GM23248 (cell line): ENCODE measurements at regions not wholly inside any gene's neighbourhood (a gene's known extent, or its start where the extent isn't known, plus 50 kb on each side); places are given as distances from the start of the nearest gene placed in this dataset.

Experiments used
- EZH2 ChIP-seq: fragments of 200-600 bp; sonication (generic); IDR thresholded peaks from 2 replicates; pipeline ENCODE4 v1.6.1; 2018; ENCODE audit warnings: antibody characterized with exemption, mild to moderate bottlenecking; ENCODE audit not compliant: insufficient read depth, poor library complexity, severe bottlenecking
- EZH2phosphoT487 ChIP-seq: fragments of 200-600 bp; sonication (generic); IDR thresholded peaks from 2 replicates; pipeline ENCODE4 v1.6.1; 2018; ENCODE audit warnings: antibody characterized with exemption, moderate library complexity, mild to moderate bottlenecking, low read depth; ENCODE audit not compliant: insufficient read depth

DNA sequence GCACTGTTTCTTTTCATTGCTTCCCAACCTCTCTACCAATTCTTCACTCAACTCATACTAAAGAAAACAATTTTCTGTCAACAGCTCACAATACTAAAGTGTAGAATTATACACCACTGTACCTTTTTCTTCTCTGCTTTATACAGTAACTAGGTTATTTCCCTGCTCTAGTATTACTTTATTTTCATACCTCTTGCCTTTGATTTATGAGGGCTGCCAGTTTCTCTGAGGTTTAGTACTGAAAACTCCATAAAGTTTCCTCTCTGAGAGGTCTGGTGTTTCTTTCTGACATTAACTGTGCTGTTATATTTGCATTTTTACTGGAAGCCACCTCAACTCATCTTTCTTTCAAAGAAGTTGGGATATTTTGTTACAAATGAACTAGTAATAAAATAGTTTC lies 63.0 kb upstream of the GRIP1 start:
- no peak for TF ChIP-seq EZH2
- no peak for TF ChIP-seq EZH2phosphoT487
